Natural killer cell (primary cell): ENCODE measurements at regions not wholly inside any gene's neighbourhood (a gene's known extent, or its start where the extent isn't known, plus 50 kb on each side); places are given as distances from the start of the nearest gene placed in this dataset.

Experiments
- ATAC-seq, 3 donors: fragments of 150-1000 bp in 2 of 3; fragments of 200-7000 bp in 1 of 3; cut with Tn5 transposase; 1 replicate in 1 of 3; 2 replicates in 2 of 3; pipeline ENCODE4 v1.10.0; 2021; ENCODE audit warnings: mild to moderate bottlenecking in 2 of 3, moderate library complexity in 2 of 3
- DNase-seq, 2 donors: peaks; one replicate each; pipeline versions ENCODE4 v3.0.0 to v3.0.0-alpha.2; 2013 to 2021; ENCODE audit warnings: mixed read lengths in 1 of 2
- H3K27ac ChIP-seq: one replicate; pipeline ENCODE4 v1.5.1; 2013; ENCODE audit warnings: mild to moderate bottlenecking, low read length
- H3K27me3 ChIP-seq: one replicate; pipeline ENCODE4 v1.6.1; 2013; ENCODE audit warnings: low read length; ENCODE audit not compliant: control insufficient read depth, insufficient read depth
- H3K36me3 ChIP-seq: one replicate; pipeline ENCODE4 v1.6.1; 2013; ENCODE audit warnings: low read length; ENCODE audit not compliant: control insufficient read depth, insufficient read depth
- H3K4me1 ChIP-seq: one replicate; pipeline ENCODE4 v1.6.1; 2013; ENCODE audit warnings: low read length; ENCODE audit not compliant: control insufficient read depth, insufficient read depth
- H3K4me3 ChIP-seq: one replicate; pipeline ENCODE4 v1.5.1; 2013; ENCODE audit warnings: low read length
- H3K9me3 ChIP-seq: one replicate; pipeline ENCODE4 v1.6.1; 2013; ENCODE audit warnings: low read length; ENCODE audit not compliant: control insufficient read depth, insufficient read depth
- H3K27ac Mint-ChIP-seq, 2 donors: one replicate each; pipeline ENCODE4 v1.8.0; 2022; ENCODE audit warnings: mild to moderate bottlenecking in 2 of 2, mixed read lengths in 2 of 2, moderate library complexity in 1 of 2
- H3K27me3 Mint-ChIP-seq, 2 donors: one replicate each; pipeline ENCODE4 v1.8.0; 2022; ENCODE audit warnings: low read depth in 2 of 2, mixed read lengths in 2 of 2
- H3K36me3 Mint-ChIP-seq: one replicate; pipeline ENCODE4 v1.8.0; 2022; ENCODE audit warnings: mixed read lengths
- H3K4me1 Mint-ChIP-seq, 2 donors: one replicate each; pipeline ENCODE4 v1.8.0; 2022; ENCODE audit warnings: mixed read lengths in 2 of 2
- H3K4me3 Mint-ChIP-seq: one replicate; pipeline ENCODE4 v1.8.0; 2022; ENCODE audit warnings: mild to moderate bottlenecking, moderate library complexity, mixed read lengths
- H3K9me3 Mint-ChIP-seq, 2 donors: one replicate each; pipeline ENCODE4 v1.8.0; 2022; ENCODE audit warnings: mixed read lengths in 2 of 2
- CTCF ChIP-seq: fragments of 200-600 bp; IDR thresholded peaks from one replicate; pipeline ENCODE4 v1.8.0; 2022; ENCODE audit warnings: antibody characterized with exemption
- whole genome bisulfite sequencing: methylation state at CpG from one replicate; pipeline ENCODE4 v1.1.7; 2013; ENCODE audit warnings: missing lambda C conversion rate; ENCODE audit not compliant: insufficient coverage; 5-methylcytosine and 5-hydroxymethylcytosine counted together
- intact Hi-C: fragments of 100-400 bp; cut with micrococcal nuclease; formaldehyde crosslinking; loops from one replicate; pipeline ENCODE4 v1.14.2; 2022

DNA sequence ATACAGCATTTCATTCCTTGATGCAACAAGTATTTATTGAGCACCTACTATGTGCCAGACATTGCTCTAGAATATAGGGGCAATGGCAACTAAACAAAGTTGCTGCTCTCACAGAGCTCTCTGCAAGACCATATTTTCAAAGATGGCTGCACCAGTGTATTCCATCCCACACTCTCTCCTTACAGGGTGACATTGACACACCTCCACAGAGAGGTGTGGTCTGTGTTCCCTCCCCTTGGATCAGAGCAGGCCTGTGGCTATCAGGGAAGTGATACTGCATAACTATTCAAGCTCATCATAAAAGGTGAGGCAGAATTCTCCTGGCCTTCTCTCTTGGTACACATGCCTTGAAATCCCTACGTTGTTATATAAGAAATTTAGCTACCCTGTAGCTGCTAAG lies 95.3 kb upstream of the SOD3 start:
- 100% methylated on average over 1 of the region's 1 CpG for WGBS
- no peaks in the 10 kb centered on the region for H3K4me1 ChIP-seq
- no peak for TF ChIP-seq CTCF
- DNase-seq (no peak), ATAC-seq (no peak)
- H3K4me3 Mint-ChIP-seq = no peak overlapping the region
- H3K4me1 Mint-ChIP-seq = no peaks in the 10 kb centered on the region
- intact Hi-C loops = no loop called here
- H3K9me3 Mint-ChIP-seq = no peaks in the 10 kb centered on the region
- H3K27me3 Mint-ChIP-seq = peaks cover 12 to 18% of the 10 kb centered on the region in 2 donors
- no peak overlapping the region for H3K27ac ChIP-seq
- H3K36me3 Mint-ChIP-seq = no peaks in the 10 kb centered on the region
- no peaks in the 10 kb centered on the region for H3K9me3 ChIP-seq
- no peaks in the 10 kb centered on the region for H3K27me3 ChIP-seq
- H3K36me3 ChIP-seq = no peaks in the 10 kb centered on the region
- H3K4me3 ChIP-seq = no peak overlapping the region
- H3K27ac Mint-ChIP-seq = no peak overlapping the region

DNA sequence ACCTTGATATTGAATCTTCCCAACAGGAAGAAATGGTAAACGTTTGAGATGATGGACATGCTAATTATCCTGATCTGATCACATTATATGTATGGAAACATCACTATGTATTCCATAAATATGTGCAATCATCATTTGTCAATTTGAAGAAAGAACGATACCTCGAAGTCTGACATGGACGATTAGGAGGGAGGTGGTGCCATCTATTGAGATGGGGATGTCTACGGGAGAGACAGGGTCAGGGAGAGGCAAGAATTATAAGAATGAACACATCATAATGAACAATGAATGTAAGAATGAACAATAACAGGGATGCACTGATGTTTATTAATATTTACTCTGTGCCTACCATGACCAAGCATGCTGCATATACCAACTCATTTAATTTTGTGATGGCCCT lies 93.7 kb upstream of the SOD3 start:
- ATAC-seq = no peak
- no peaks in the 10 kb centered on the region for H3K27me3 ChIP-seq
- no peak overlapping the region for H3K4me3 ChIP-seq
- Mint-ChIP-seq H3K4me1 (no peaks in the 10 kb centered on the region), H3K27me3 (peaks cover 20 to 23% of the 10 kb centered on the region in 2 donors), H3K4me3 (no peak overlapping the region), H3K9me3 (no peaks in the 10 kb centered on the region), H3K27ac (no peak overlapping the region), H3K36me3 (no peaks in the 10 kb centered on the region)
- intact Hi-C loops = no loop called here
- no peaks in the 10 kb centered on the region for H3K36me3 ChIP-seq
- no peak for DNase-seq
- no peak for TF ChIP-seq CTCF
- WGBS = 100% methylated on average over 4 of the region's 5 CpGs
- H3K27ac ChIP-seq = no peak overlapping the region
- no peaks in the 10 kb centered on the region for H3K9me3 ChIP-seq
- H3K4me1 ChIP-seq = no peaks in the 10 kb centered on the region

DNA sequence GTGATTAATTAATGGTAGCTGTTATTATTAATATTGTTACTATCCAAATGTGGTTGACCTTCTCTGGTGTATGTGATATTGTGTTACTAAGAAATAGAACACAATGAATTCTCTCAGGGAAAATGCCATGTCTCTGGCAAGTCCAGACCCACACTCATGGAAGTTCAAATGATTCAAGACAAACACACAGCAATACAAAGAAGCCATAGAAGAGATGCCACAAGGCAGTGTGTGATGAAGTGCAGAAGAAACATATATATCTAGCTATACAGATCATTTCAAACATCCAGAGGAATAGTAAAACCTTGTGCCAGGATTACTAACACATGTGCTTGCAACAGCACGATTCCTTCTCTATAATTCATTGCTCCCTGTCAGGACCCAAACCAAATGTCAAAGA lies 93.1 kb upstream of the SOD3 start:
- no peaks in the 10 kb centered on the region for H3K9me3 ChIP-seq
- H3K27me3 ChIP-seq = no peaks in the 10 kb centered on the region
- H3K27ac Mint-ChIP-seq = no peak overlapping the region
- no peaks in the 10 kb centered on the region for H3K4me1 Mint-ChIP-seq
- 80% methylated on average over 1 of the region's 1 CpG for WGBS
- H3K4me3 Mint-ChIP-seq = no peak overlapping the region
- no peaks in the 10 kb centered on the region for H3K9me3 Mint-ChIP-seq
- no peaks in the 10 kb centered on the region for H3K4me1 ChIP-seq
- DNase-seq = no peak
- H3K36me3 ChIP-seq = no peaks in the 10 kb centered on the region
- no peak for ATAC-seq
- no peak overlapping the region for H3K27ac ChIP-seq
- TF ChIP-seq CTCF = no peak
- peaks cover 20 to 25% of the 10 kb centered on the region in 2 donors for H3K27me3 Mint-ChIP-seq
- intact Hi-C loops = no loop called here
- no peak overlapping the region for H3K4me3 ChIP-seq
- H3K36me3 Mint-ChIP-seq = no peaks in the 10 kb centered on the region

DNA sequence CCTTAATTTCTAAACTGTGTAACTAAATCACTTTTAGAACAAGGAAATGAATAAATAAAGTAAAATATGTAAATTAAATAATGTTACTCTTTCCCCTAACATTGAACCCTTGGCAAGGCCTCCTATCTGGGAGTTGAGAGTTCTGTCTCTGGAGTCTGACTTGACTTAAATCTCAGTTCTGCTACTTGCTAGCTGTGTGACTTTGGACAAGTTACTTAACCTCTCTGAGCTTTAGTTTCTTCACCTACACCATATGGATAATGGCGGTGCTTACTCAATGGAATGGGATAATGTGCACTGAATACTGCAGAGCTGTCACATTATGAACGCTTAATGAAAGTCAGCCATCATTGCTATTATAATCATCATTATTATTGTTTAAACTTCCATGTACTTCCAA lies 92.1 kb upstream of the SOD3 start:
- Histone ChIP-seq H3K27ac (no peak overlapping the region), H3K4me1 (no peaks in the 10 kb centered on the region), H3K4me3 (no peak overlapping the region), H3K36me3 (no peaks in the 10 kb centered on the region), H3K9me3 (no peaks in the 10 kb centered on the region), H3K27me3 (no peaks in the 10 kb centered on the region)
- no peak for TF ChIP-seq CTCF
- no peaks in the 10 kb centered on the region for H3K9me3 Mint-ChIP-seq
- DNase-seq = no peak
- WGBS = 100% methylated on average over 2 of the region's 2 CpGs
- H3K36me3 Mint-ChIP-seq = no peaks in the 10 kb centered on the region
- intact Hi-C loops = no loop called here
- no peak for ATAC-seq
- H3K4me1 Mint-ChIP-seq = no peaks in the 10 kb centered on the region
- H3K27ac Mint-ChIP-seq = no peak overlapping the region
- H3K27me3 Mint-ChIP-seq = peaks cover 20 to 25% of the 10 kb centered on the region in 2 donors
- no peak overlapping the region for H3K4me3 Mint-ChIP-seq
